GM23338 (cell line): ENCODE measurements at regions not wholly inside any gene's neighbourhood (a gene's known extent, or its start where the extent isn't known, plus 50 kb on each side); places are given as distances from the start of the nearest gene placed in this dataset.

Experiments
- EZH2 ChIP-seq: fragments of 200-600 bp; sonication (generic); IDR thresholded peaks from one replicate; pipeline ENCODE4 v1.8.0; 2017; ENCODE audit warnings: antibody characterized with exemption, mild to moderate bottlenecking, low read depth; ENCODE audit not compliant: unreplicated experiment
- EZH2phosphoT487 ChIP-seq: fragments of 200-600 bp; sonication (generic); IDR thresholded peaks from one replicate; pipeline ENCODE4 v1.8.1; 2018; ENCODE audit warnings: antibody characterized with exemption; ENCODE audit not compliant: unreplicated experiment
- JUNB ChIP-seq: IDR thresholded peaks from one replicate; pipeline ENCODE4 v1.6.1; 2016; ENCODE audit warnings: antibody characterized with exemption; ENCODE audit not compliant: unreplicated experiment
- POLR2AphosphoS5 ChIP-seq: IDR thresholded peaks from 2 replicates; pipeline ENCODE4 v1.6.1; 2016; ENCODE audit warnings: antibody characterized with exemption, low read depth
- ZNF331 ChIP-seq: fragments of 250-450 bp; sonication (Bioruptor Pico); IDR thresholded peaks from 2 replicates; pipeline ENCODE4 v1.5.0; 2020; ENCODE audit warnings: low read depth, mild to moderate bottlenecking, moderate library complexity
- TF ChIP-seq, protein P1 (sequence below), 2 experiments: fragments of 200-600 bp in 1 of 2; sonication (generic) in 1 of 2; conservative IDR thresholded peaks; 2 replicates each; pipeline versions ENCODE4 v1.5.1 to v1.6.1; 2016 to 2017; ENCODE audit warnings: antibody characterized with exemption in 2 of 2, low read depth in 2 of 2, mild to moderate bottlenecking in 2 of 2, moderate library complexity in 1 of 2

DNA sequence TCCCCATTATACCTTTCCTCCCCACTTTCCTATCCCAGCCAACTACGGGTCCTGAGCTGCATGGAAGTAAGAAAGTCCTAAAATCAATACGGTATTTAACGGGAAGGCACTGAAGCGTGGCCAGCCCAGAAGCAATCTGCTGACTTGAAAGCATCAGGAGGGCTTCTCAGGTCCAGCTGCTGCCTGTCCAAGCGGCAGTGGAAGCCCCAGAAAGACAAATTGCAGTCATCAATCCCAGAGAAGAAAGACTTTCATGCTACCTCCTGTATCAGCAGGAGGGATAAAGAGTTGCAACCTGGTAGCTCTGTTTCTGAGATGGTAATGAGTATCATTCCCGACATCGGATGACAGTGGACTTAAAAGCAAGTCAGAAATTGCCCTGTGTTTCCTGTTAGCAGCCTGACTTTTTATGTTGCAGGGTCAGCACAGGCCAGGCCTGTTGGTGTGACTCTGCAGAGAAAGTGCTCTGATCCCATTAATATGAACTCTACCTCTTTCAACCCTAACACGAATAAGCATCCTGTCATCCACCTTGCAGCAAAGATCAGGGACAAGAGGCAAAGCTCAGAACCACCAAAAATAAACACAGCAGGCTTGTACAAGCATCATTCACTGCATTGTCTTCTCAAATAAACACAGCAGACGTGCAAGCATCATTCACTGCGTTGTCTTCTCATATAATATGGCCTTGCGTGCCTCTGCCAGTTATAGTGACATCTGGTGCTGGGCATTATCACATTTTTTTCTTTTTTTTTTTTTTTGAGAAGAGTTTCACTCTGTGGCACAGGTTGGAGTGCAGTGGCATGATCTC, 358.6 kb upstream of the CDH11 start:
- TF ChIP-seq POLR2AphosphoS5 (no peak), JUNB (no peak), ZNF331 (no peak), EZH2phosphoT487 (no peak), EZH2 (no peak)
- TF ChIP-seq, protein P1, sequence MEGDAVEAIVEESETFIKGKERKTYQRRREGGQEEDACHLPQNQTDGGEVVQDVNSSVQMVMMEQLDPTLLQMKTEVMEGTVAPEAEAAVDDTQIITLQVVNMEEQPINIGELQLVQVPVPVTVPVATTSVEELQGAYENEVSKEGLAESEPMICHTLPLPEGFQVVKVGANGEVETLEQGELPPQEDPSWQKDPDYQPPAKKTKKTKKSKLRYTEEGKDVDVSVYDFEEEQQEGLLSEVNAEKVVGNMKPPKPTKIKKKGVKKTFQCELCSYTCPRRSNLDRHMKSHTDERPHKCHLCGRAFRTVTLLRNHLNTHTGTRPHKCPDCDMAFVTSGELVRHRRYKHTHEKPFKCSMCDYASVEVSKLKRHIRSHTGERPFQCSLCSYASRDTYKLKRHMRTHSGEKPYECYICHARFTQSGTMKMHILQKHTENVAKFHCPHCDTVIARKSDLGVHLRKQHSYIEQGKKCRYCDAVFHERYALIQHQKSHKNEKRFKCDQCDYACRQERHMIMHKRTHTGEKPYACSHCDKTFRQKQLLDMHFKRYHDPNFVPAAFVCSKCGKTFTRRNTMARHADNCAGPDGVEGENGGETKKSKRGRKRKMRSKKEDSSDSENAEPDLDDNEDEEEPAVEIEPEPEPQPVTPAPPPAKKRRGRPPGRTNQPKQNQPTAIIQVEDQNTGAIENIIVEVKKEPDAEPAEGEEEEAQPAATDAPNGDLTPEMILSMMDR (conservative IDR thresholded peaks at IDR 0.05; ENCODE audit: low read depth in 2 of 2): no peak
